GM18858 (cell line): ENCODE measurements at regions not wholly inside any gene's neighbourhood (a gene's known extent, or its start where the extent isn't known, plus 50 kb on each side); places are given as distances from the start of the nearest gene placed in this dataset.
"Not testable (repeated sequence)": the region's sequence is repeated elsewhere in the genome, so short reads cannot be mapped to it uniquely, and the experiment has no call there.

Experiments
- ATAC-seq: cut with Tn5 transposase; IDR thresholded peaks from one replicate; pipeline ENCODE4 v1.9.1; 2021; ENCODE audit not compliant: unreplicated experiment

GRCh38 chr2:175872721-175873120 lies 129.3 kb downstream of the LNPK start:
- no peak for ATAC-seq

- no peak for ATAC-seq
Measured at GRCh38 chr2:175872005-175872348, 130.1 kb downstream of the LNPK start.

- no peak for ATAC-seq
Measured at GRCh38 chr2:175871331-175872004, 130.6 kb downstream of the LNPK start.

- ATAC-seq = no peak
Measured at GRCh38 chr2:175865716-175866115, 136.4 kb downstream of the LNPK start.

GRCh38 chr2:175864137-175864850 lies 137.8 kb downstream of the LNPK start:
- no peak for ATAC-seq

- no peak for ATAC-seq
Measured at GRCh38 chr2:175861958-175862357, 140.1 kb downstream of the LNPK start.

GRCh38 chr2:175855794-175856453 lies 146.1 kb downstream of the LNPK start:
- ATAC-seq = no peak

GRCh38 chr2:175855236-175855635 lies 146.8 kb downstream of the LNPK start:
- no peak for ATAC-seq

- ATAC-seq = no peak
Measured at GRCh38 chr2:175854665-175855064, 147.4 kb downstream of the LNPK start.

- ATAC-seq = no peak
Measured at GRCh38 chr2:175854129-175854528, 147.9 kb downstream of the LNPK start.

- ATAC-seq = no peak
Measured at GRCh38 chr2:175853616-175853890, 148.5 kb downstream of the LNPK start.

GRCh38 chr2:175852879-175853615 lies 149.0 kb downstream of the LNPK start:
- ATAC-seq = no peak

- ATAC-seq = no peak
Measured at GRCh38 chr2:175847128-175847527, 154.9 kb downstream of the LNPK start.

- ATAC-seq = no peak
Measured at GRCh38 chr2:175844169-175844568, 157.9 kb downstream of the LNPK start.

- ATAC-seq = no peak
Measured at GRCh38 chr2:175843625-175844024, 158.4 kb downstream of the LNPK start.

- ATAC-seq = no peak
Measured at GRCh38 chr2:175842996-175843395, 159.1 kb downstream of the LNPK start.

- not testable (repeated sequence) for ATAC-seq
Measured at GRCh38 chr2:175840765-175841164, 161.3 kb downstream of the LNPK start.

- ATAC-seq = no peak
Measured at GRCh38 chr2:175840256-175840655, 161.8 kb downstream of the LNPK start.

- ATAC-seq = no peak
Measured at GRCh38 chr2:175838979-175839378, 163.1 kb downstream of the LNPK start.

GRCh38 chr2:175837046-175837445 lies 165.0 kb downstream of the LNPK start:
- no peak for ATAC-seq

GRCh38 chr2:175836361-175836760 lies 165.7 kb downstream of the LNPK start:
- no peak for ATAC-seq

GRCh38 chr2:175834477-175834876 lies 167.6 kb downstream of the LNPK start:
- no peak for ATAC-seq
